HCT116 (cell line): ENCODE measurements at regions not wholly inside any gene's neighbourhood (a gene's known extent, or its start where the extent isn't known, plus 50 kb on each side); places are given as distances from the start of the nearest gene placed in this dataset.
"Not testable (repeated sequence)": the region's sequence is repeated elsewhere in the genome, so short reads cannot be mapped to it uniquely, and the experiment has no call there.

ENCODE experiments used
- EZH2 ChIP-seq: fragments of 200-600 bp; sonication (generic); IDR thresholded peaks from 2 replicates; pipeline ENCODE4 v1.6.1; 2017; ENCODE audit warnings: antibody characterized with exemption, mixed run types
- POLR2A ChIP-seq: IDR thresholded peaks from 2 replicates; pipeline ENCODE4 v1.7.0; 2011; ENCODE audit warnings: borderline replicate concordance; ENCODE audit not compliant: insufficient read depth, insufficient read length; ENCODE audit errors: extremely low read depth
- POLR2AphosphoS5 ChIP-seq: IDR thresholded peaks from 2 replicates; pipeline ENCODE4 v1.6.1; 2011; ENCODE audit warnings: mild to moderate bottlenecking, low read depth, low read length, moderate library complexity
- ZFX ChIP-seq: fragments of 450-650 bp; IDR thresholded peaks from 2 replicates; pipeline ENCODE4 v1.6.1; 2017
- TF ChIP-seq, protein P1 (sequence below), 3 experiments: fragments of 200-600 bp in 1 of 3; sonication (generic) in 1 of 3; IDR thresholded peaks in 2 of 3; conservative IDR thresholded peaks in 1 of 3; 2 replicates each; pipeline ENCODE4 v1.5.1; 2012 to 2017; ENCODE audit warnings: low read depth in 2 of 3, low read length in 2 of 3, antibody characterized with exemption in 1 of 3, borderline replicate concordance in 1 of 3, control low read depth in 1 of 3, mild to moderate bottlenecking in 1 of 3, mixed read lengths in 1 of 3, mixed run types in 1 of 3, moderate library complexity in 1 of 3; ENCODE audit not compliant: insufficient read depth in 1 of 3
- TF ChIP-seq, protein P2 (sequence below): IDR thresholded peaks from 2 replicates; pipeline ENCODE4 v1.6.1; 2012

DNA sequence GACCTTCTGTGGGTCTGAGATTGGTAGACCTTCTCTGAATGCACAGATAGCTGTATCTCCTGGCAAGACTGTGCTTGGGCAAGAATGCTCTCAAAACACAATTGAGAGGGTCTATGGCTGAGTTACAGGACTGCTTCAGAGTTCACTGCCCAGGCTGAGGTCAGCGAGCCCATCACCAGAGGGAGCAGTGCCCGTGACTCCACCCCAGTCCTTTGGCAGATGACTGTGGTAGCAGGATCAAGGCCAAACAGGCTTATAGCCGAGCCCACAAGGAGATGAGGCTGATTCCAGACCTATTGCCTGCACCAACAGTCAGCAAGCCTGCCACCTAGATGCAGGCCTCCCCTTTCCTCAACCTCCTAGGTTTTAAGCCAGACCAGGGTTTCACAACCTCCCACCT, 89.4 kb downstream of the CHRFAM7A start:
- TF ChIP-seq, protein P1, sequence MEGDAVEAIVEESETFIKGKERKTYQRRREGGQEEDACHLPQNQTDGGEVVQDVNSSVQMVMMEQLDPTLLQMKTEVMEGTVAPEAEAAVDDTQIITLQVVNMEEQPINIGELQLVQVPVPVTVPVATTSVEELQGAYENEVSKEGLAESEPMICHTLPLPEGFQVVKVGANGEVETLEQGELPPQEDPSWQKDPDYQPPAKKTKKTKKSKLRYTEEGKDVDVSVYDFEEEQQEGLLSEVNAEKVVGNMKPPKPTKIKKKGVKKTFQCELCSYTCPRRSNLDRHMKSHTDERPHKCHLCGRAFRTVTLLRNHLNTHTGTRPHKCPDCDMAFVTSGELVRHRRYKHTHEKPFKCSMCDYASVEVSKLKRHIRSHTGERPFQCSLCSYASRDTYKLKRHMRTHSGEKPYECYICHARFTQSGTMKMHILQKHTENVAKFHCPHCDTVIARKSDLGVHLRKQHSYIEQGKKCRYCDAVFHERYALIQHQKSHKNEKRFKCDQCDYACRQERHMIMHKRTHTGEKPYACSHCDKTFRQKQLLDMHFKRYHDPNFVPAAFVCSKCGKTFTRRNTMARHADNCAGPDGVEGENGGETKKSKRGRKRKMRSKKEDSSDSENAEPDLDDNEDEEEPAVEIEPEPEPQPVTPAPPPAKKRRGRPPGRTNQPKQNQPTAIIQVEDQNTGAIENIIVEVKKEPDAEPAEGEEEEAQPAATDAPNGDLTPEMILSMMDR (IDR thresholded peaks at IDR 0.05 in 2 of 3, conservative IDR thresholded peaks at IDR 0.05 in 1 of 3; ENCODE audit: borderline replicate concordance in 1 of 3, insufficient read depth in 1 of 3, low read depth in 2 of 3, low read length in 2 of 3): not testable (repeated sequence)
- not testable (repeated sequence) for TF ChIP-seq POLR2A, POLR2AphosphoS5, ZFX, EZH2
- TF ChIP-seq, protein P2, sequence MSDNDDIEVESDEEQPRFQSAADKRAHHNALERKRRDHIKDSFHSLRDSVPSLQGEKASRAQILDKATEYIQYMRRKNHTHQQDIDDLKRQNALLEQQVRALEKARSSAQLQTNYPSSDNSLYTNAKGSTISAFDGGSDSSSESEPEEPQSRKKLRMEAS: not testable (repeated sequence)
